ENCODE measurements at regions not wholly inside any gene's neighbourhood (a gene's known extent, or its start where the extent isn't known, plus 50 kb on each side); places are given as distances from the start of the nearest gene placed in this dataset.

DNA sequence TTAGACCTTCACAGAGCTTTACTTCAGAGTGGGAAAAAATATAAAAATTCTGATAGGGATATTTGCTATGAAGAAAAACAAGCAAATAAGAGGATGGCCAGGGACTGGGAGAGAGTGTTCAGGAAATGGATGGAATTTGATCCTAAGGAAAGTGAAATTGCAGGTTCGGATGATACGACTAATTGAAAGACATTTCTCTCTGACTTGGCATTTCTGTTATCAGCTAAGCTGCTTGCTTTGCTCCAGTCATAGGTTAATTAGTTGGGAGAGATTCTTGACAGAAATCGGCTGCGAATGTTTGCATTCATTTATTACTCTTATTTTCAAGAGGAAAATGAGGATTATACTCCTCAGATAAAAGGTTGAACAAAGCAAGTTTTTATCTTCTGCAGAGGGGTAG, 808.7 kb upstream of the NECTIN3 start:
- Mint-ChIP-seq H3K36me3 (ENCODE audit: low read depth) (no peaks in the 10 kb centered on the region), H3K4me3 (no peak overlapping the region), H3K4me1 (ENCODE audit: low read depth) (no peaks in the 10 kb centered on the region), H3K27ac (no peak overlapping the region), H3K27me3 (ENCODE audit: insufficient read depth) (no peaks in the 10 kb centered on the region), H3K9me3 (no peaks in the 10 kb centered on the region)
- intact Hi-C loops (cut with micrococcal nuclease) = no loop called here
- no peak for DNase-seq (ENCODE audit: low spot score)

GRCh38 chr3:110265302-110265701, 806.3 kb upstream of the NECTIN3 start:
- Mint-ChIP-seq H3K36me3 (ENCODE audit: low read depth) (no peaks in the 10 kb centered on the region), H3K9me3 (no peaks in the 10 kb centered on the region), H3K4me3 (no peak overlapping the region), H3K27ac (no peak overlapping the region), H3K27me3 (ENCODE audit: insufficient read depth) (no peaks in the 10 kb centered on the region), H3K4me1 (ENCODE audit: low read depth) (no peaks in the 10 kb centered on the region)
- intact Hi-C loops (cut with micrococcal nuclease) = no loop called here
- DNase-seq (ENCODE audit: low spot score) = no peak

DNA sequence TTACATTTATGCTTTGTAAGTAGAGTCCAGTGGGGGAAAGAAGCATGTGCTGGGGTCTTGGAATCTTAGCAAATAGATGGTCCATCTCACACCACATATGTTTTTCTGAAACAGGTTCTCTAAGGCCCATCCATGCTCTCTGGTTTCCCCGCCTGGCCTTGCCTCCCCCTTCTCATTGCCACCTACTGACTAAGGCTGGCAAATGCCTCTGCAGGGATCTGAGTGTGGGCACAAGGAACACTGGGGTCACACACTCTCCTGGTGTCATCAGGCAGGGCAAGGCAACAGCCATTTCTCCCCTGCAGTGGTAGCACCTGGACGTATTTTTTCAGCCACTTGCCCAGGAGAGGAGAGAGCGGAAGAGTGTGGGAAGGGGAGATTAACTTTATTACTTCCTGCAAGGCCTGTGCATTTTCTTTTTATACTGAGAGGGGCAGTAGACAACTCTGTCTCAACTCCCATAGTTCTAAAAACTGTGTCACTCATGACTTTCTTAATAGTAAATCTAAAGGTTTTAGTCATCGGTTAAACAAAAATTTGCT, 804.2 kb upstream of the NECTIN3 start:
- H3K36me3 Mint-ChIP-seq (ENCODE audit: low read depth) = no peaks in the 10 kb centered on the region
- intact Hi-C loops (cut with micrococcal nuclease) = no loop called here
- no peak for DNase-seq (ENCODE audit: low spot score)
- H3K9me3 Mint-ChIP-seq = no peaks in the 10 kb centered on the region
- H3K4me3 Mint-ChIP-seq = no peak overlapping the region
- no peak overlapping the region for H3K27ac Mint-ChIP-seq
- H3K4me1 Mint-ChIP-seq (ENCODE audit: low read depth) = no peaks in the 10 kb centered on the region
- peaks cover 1% of the 10 kb centered on the region for H3K27me3 Mint-ChIP-seq (ENCODE audit: insufficient read depth)

DNA sequence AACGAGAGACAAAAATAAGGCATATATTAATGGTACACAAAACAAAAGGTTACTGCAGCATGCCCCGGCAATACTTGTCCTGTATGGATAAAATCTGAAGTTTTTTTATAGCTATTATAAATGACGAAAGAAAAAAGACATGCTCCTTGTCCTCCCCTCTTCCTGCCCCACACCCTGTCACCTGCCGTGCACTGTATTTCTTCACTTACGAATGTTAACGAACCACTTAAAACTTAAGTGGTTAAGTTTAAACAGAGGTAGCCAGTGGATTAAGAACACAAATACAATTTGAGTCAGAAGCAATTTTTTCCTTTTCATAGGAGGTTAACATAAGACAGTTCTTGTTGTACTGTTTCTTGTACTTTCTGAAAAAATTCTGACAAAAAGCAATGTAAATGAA, 799.1 kb upstream of the NECTIN3 start:
- intact Hi-C loops (cut with micrococcal nuclease) = no loop called here
- Mint-ChIP-seq H3K27me3 (ENCODE audit: insufficient read depth) (peaks cover 1% of the 10 kb centered on the region), H3K9me3 (no peaks in the 10 kb centered on the region), H3K36me3 (ENCODE audit: low read depth) (no peaks in the 10 kb centered on the region), H3K4me1 (ENCODE audit: low read depth) (no peaks in the 10 kb centered on the region), H3K4me3 (no peak overlapping the region), H3K27ac (no peak overlapping the region)
- DNase-seq (ENCODE audit: low spot score) = no peak

GRCh38 chr3:110291886-110292501, 779.6 kb upstream of the NECTIN3 start:
- peaks cover 16% of the 10 kb centered on the region for H3K9me3 Mint-ChIP-seq
- intact Hi-C loops (cut with micrococcal nuclease) = no loop called here
- no peak for DNase-seq (ENCODE audit: low spot score)
- no peak overlapping the region for H3K4me3 Mint-ChIP-seq
- H3K4me1 Mint-ChIP-seq (ENCODE audit: low read depth) = no peaks in the 10 kb centered on the region
- no peaks in the 10 kb centered on the region for H3K36me3 Mint-ChIP-seq (ENCODE audit: low read depth)
- H3K27me3 Mint-ChIP-seq (ENCODE audit: insufficient read depth) = peaks cover 1% of the 10 kb centered on the region
- no peak overlapping the region for H3K27ac Mint-ChIP-seq

GRCh38 chr3:110293660-110294059, 778.0 kb upstream of the NECTIN3 start:
- Mint-ChIP-seq H3K4me1 (ENCODE audit: low read depth) (no peaks in the 10 kb centered on the region), H3K4me3 (no peak overlapping the region), H3K36me3 (ENCODE audit: low read depth) (no peaks in the 10 kb centered on the region), H3K27me3 (ENCODE audit: insufficient read depth) (no peaks in the 10 kb centered on the region), H3K27ac (no peak overlapping the region), H3K9me3 (peaks cover 16% of the 10 kb centered on the region)
- DNase-seq (ENCODE audit: low spot score) = no peak
- intact Hi-C loops (cut with micrococcal nuclease) = no loop called here

DNA sequence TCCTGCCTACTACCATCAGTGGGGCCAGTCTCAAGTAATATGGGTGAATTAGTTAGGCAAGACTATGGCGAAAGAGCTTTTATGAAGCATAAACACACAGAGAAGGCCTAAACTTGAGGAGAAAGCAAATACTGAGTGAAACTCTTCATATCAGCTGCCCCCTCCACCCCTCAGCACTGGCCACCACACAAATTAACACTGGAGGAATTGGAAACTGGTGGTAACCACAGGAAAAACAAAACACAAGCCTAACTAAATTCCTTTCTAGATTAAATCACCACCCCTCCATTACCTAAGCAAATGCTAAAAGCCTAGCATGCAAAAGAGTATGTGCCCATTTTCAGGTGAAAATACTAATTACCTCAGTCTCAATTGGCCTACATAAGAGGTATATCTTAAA, 774.7 kb upstream of the NECTIN3 start:
- H3K4me1 Mint-ChIP-seq (ENCODE audit: low read depth) = no peaks in the 10 kb centered on the region
- peaks cover 16% of the 10 kb centered on the region for H3K9me3 Mint-ChIP-seq
- H3K4me3 Mint-ChIP-seq = no peak overlapping the region
- H3K27ac Mint-ChIP-seq = no peak overlapping the region
- H3K27me3 Mint-ChIP-seq (ENCODE audit: insufficient read depth) = no peaks in the 10 kb centered on the region
- intact Hi-C loops (cut with micrococcal nuclease) = no loop called here
- H3K36me3 Mint-ChIP-seq (ENCODE audit: low read depth) = no peaks in the 10 kb centered on the region
- DNase-seq (ENCODE audit: low spot score) = no peak

DNA sequence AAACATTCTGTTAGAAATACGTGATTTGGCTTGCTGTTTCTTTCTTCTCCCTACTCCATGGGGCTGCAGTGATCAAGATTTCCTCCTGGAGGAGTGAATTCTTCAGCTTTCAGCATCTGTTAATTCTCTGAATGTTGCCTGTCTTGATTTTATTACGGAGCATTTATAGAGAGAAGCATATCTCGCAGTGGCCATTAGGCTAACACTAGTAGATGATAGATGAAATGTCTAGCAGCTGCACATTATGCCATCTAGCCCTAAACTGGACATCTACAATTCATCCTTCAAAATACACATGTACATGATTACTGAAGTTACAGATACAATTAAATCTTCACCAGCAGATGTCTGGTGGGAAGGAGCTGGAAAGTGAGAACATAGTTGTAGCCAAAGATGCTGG, 769.8 kb upstream of the NECTIN3 start:
- intact Hi-C loops (cut with micrococcal nuclease) = no loop called here
- H3K9me3 Mint-ChIP-seq = no peaks in the 10 kb centered on the region
- H3K27ac Mint-ChIP-seq = no peak overlapping the region
- H3K4me3 Mint-ChIP-seq = no peak overlapping the region
- H3K4me1 Mint-ChIP-seq (ENCODE audit: low read depth) = no peaks in the 10 kb centered on the region
- H3K27me3 Mint-ChIP-seq (ENCODE audit: insufficient read depth) = no peaks in the 10 kb centered on the region
- H3K36me3 Mint-ChIP-seq (ENCODE audit: low read depth) = no peaks in the 10 kb centered on the region
- DNase-seq (ENCODE audit: low spot score) = no peak

DNA sequence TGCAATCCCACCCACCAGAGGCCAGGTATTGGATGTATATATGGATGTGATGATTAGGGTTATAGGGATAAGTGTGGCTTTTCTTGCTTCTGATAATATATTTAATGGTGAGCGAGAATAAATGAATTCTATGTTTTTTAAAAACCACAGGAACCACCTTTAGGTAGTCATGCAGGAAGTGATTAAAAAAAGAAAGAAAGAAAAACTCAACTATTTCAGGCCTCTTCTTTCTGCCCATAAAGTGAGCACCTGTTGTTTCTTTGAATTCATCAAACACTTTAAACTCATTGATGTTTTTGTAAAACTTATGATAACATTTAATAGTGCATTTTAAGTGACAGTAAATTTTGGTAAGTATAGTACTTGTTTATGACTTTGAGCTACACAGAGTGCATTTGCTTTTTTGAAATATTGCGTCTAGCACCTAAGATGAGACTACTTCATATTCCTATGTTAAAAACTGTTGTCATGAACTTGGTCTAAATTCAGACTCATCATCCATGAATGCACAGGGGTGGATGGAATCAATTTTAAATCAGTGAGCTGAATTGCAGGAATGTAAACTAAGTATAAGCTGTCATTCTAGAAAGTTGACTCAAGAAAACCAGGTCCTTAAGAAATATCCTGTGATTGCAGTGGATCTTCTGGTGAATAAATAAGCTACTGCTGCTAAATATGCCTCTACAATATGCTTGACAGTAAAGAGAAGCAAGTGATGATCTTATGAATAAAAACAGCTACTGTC, 764.4 kb upstream of the NECTIN3 start:
- no peak overlapping the region for H3K4me3 Mint-ChIP-seq
- intact Hi-C loops (cut with micrococcal nuclease) = no loop called here
- H3K27me3 Mint-ChIP-seq (ENCODE audit: insufficient read depth) = peaks cover 1% of the 10 kb centered on the region
- H3K9me3 Mint-ChIP-seq = no peaks in the 10 kb centered on the region
- no peak overlapping the region for H3K27ac Mint-ChIP-seq
- no peaks in the 10 kb centered on the region for H3K4me1 Mint-ChIP-seq (ENCODE audit: low read depth)
- H3K36me3 Mint-ChIP-seq (ENCODE audit: low read depth) = no peaks in the 10 kb centered on the region
- DNase-seq (ENCODE audit: low spot score) = no peak

DNA sequence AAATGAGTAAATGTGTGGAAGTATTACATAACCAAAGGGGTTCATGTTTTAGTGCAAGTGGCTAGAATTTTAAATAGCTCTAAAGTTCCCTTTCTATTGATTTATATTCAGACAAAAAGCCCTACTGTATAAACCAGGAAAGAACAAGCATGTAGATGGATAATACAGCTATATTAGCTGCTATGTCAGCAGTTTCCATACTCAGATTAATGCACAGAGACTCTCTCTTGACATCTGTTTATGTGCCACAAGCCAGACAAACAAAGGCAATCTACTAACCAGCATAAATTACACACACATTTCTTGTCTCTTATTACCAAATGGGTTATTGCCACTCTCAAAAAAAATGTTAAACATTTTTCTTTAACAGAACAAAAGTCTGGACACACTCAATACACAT, 760.1 kb upstream of the NECTIN3 start:
- Mint-ChIP-seq H3K27ac (no peak overlapping the region), H3K36me3 (ENCODE audit: low read depth) (no peaks in the 10 kb centered on the region), H3K27me3 (ENCODE audit: insufficient read depth) (peaks cover 4% of the 10 kb centered on the region), H3K4me1 (ENCODE audit: low read depth) (no peaks in the 10 kb centered on the region), H3K9me3 (no peaks in the 10 kb centered on the region), H3K4me3 (no peak overlapping the region)
- intact Hi-C loops (cut with micrococcal nuclease) = loop anchor here (10.0 kb wide), 1 partner anchor 763 kb away; the partner anchor contains the start of gene NECTIN3
- no peak for DNase-seq (ENCODE audit: low spot score)

- Mint-ChIP-seq H3K4me3 (no peak overlapping the region), H3K36me3 (ENCODE audit: low read depth) (no peaks in the 10 kb centered on the region), H3K27me3 (ENCODE audit: insufficient read depth) (peaks cover 5% of the 10 kb centered on the region), H3K4me1 (ENCODE audit: low read depth) (no peaks in the 10 kb centered on the region), H3K9me3 (no peaks in the 10 kb centered on the region), H3K27ac (no peak overlapping the region)
- intact Hi-C loops (cut with micrococcal nuclease) = loop anchor here (1.0 to 10.0 kb wide), 4 partner anchors 582 to 1024 kb away; partner anchors contain the start of gene NECTIN3
- DNase-seq (ENCODE audit: low spot score) = peak; percentile 20
These were observed 757.0 kb upstream of the NECTIN3 start for GRCh38 chr3:110314512-110315114.

GRCh38 chr3:110318108-110318507, 753.5 kb upstream of the NECTIN3 start:
- H3K4me1 Mint-ChIP-seq (ENCODE audit: low read depth) = no peaks in the 10 kb centered on the region

DNA sequence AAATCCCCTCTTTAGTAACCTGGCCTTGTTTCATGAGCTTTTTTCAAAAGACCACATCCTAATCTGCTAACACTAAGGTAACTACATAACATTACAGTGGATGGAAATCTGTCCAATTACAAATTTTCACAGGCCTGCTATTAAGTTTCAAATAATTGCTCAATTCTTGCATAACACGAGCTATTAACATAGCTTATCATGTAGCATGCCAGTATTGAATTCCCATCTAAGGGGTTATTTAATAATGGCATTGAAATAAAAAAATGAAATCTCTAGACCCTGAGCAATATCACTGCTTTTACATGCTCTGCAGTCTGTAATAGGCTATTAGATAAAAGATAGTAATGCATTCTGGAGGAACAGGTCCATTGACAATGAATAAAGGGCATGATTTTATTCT, 748.3 kb upstream of the NECTIN3 start:
- Mint-ChIP-seq H3K36me3 (ENCODE audit: low read depth) (no peaks in the 10 kb centered on the region), H3K27me3 (ENCODE audit: insufficient read depth) (peaks cover 4% of the 10 kb centered on the region), H3K4me3 (no peak overlapping the region), H3K4me1 (ENCODE audit: low read depth) (no peaks in the 10 kb centered on the region), H3K9me3 (no peaks in the 10 kb centered on the region), H3K27ac (no peak overlapping the region)
- DNase-seq (ENCODE audit: low spot score) = no peak
- intact Hi-C loops (cut with micrococcal nuclease) = no loop called here

More at GRCh38 chr3:110318108-110318507, 753.5 kb upstream of the NECTIN3 start:
- intact Hi-C loops (cut with micrococcal nuclease) = loop anchor here (10.0 kb wide), 1 partner anchor 757 kb away; the partner anchor contains the start of gene NECTIN3
- no peaks in the 10 kb centered on the region for H3K9me3 Mint-ChIP-seq
- peaks cover 7% of the 10 kb centered on the region for H3K27me3 Mint-ChIP-seq (ENCODE audit: insufficient read depth)
- H3K36me3 Mint-ChIP-seq (ENCODE audit: low read depth) = no peaks in the 10 kb centered on the region
- no peak for DNase-seq (ENCODE audit: low spot score)
- H3K27ac Mint-ChIP-seq = no peak overlapping the region
- H3K4me3 Mint-ChIP-seq = no peak overlapping the region

All from activated T-helper 1 cell treated with anti-CD3 and anti-CD28 coated beads, Interleukin-12 subunit alpha, Interleukin-12 subunit beta, Interleukin-2, Interleukin-4 antibody, amounts not matched to agents 30 ng/mL and 10 ng/mL and 1 ng/mL, durations not matched to agents 14 hours and 24 hours and 36 hours (primary cell).